Osteocyte (in vitro differentiated cells): ENCODE measurements at regions not wholly inside any gene's neighbourhood (a gene's known extent, or its start where the extent isn't known, plus 50 kb on each side); places are given as distances from the start of the nearest gene placed in this dataset.
"Not testable (repeated sequence)": the region's sequence is repeated elsewhere in the genome, so short reads cannot be mapped to it uniquely, and the experiment has no call there.

ENCODE experiments used
- DNase-seq: peaks from one replicate; pipeline ENCODE4 v3.0.0; 2021; ENCODE audit warnings: mixed read lengths; ENCODE audit not compliant: unreplicated experiment; ENCODE audit errors: extremely low spot score
- H3K27ac Mint-ChIP-seq: one replicate; pipeline ENCODE4 v1.8.0; 2021; ENCODE audit warnings: mild to moderate bottlenecking, mixed read lengths; ENCODE audit not compliant: unreplicated experiment
- H3K27me3 Mint-ChIP-seq: one replicate; pipeline ENCODE4 v1.8.0; 2021; ENCODE audit warnings: mixed read lengths; ENCODE audit not compliant: unreplicated experiment
- H3K36me3 Mint-ChIP-seq: one replicate; pipeline ENCODE4 v1.8.0; 2021; ENCODE audit warnings: mixed read lengths; ENCODE audit not compliant: unreplicated experiment
- H3K4me1 Mint-ChIP-seq: one replicate; pipeline ENCODE4 v1.8.0; 2021; ENCODE audit warnings: mixed read lengths; ENCODE audit not compliant: unreplicated experiment
- H3K4me3 Mint-ChIP-seq: one replicate; pipeline ENCODE4 v1.8.0; 2021; ENCODE audit warnings: mild to moderate bottlenecking, moderate library complexity, mixed read lengths; ENCODE audit not compliant: unreplicated experiment
- H3K9me3 Mint-ChIP-seq: one replicate; pipeline ENCODE4 v1.8.0; 2021; ENCODE audit warnings: mixed read lengths; ENCODE audit not compliant: unreplicated experiment
- CTCF ChIP-seq: fragments of 200-600 bp; sonication (generic); IDR thresholded peaks from 2 replicates; pipeline ENCODE4 v1.5.0; 2021; ENCODE audit warnings: antibody characterized with exemption, mild to moderate bottlenecking, moderate library complexity

- Mint-ChIP-seq H3K4me1 (peaks cover 6% of the 10 kb centered on the region), H3K27ac (no peak overlapping the region), H3K36me3 (no peaks in the 10 kb centered on the region), H3K4me3 (no peak overlapping the region), H3K9me3 (no peaks in the 10 kb centered on the region), H3K27me3 (peaks cover 4% of the 10 kb centered on the region)
- TF ChIP-seq CTCF, result no peak
- no peak for DNase-seq
Measured at GRCh38 chr10:118827053-118827452, 72.3 kb upstream of the CACUL1 start.

- TF ChIP-seq CTCF, result peak; percentile 25
- no peak overlapping the region for H3K27ac Mint-ChIP-seq
- peaks cover 4% of the 10 kb centered on the region for H3K27me3 Mint-ChIP-seq
- no peaks in the 10 kb centered on the region for H3K36me3 Mint-ChIP-seq
- DNase-seq, result no peak
- H3K4me3 Mint-ChIP-seq, result no peak overlapping the region
- H3K4me1 Mint-ChIP-seq, result peaks cover 7% of the 10 kb centered on the region
- no peaks in the 10 kb centered on the region for H3K9me3 Mint-ChIP-seq
Measured at GRCh38 chr10:118827466-118828155, 72.8 kb upstream of the CACUL1 start.

- peaks cover 2% of the 10 kb centered on the region for H3K4me1 Mint-ChIP-seq
- H3K27me3 Mint-ChIP-seq, result peaks cover 4% of the 10 kb centered on the region
- no peaks in the 10 kb centered on the region for H3K9me3 Mint-ChIP-seq
- H3K27ac Mint-ChIP-seq, result no peak overlapping the region
- no peak for TF ChIP-seq CTCF
- no peak overlapping the region for H3K4me3 Mint-ChIP-seq
- H3K36me3 Mint-ChIP-seq, result no peaks in the 10 kb centered on the region
- no peak for DNase-seq
Measured at GRCh38 chr10:118832241-118832651, 77.5 kb upstream of the CACUL1 start.

DNA sequence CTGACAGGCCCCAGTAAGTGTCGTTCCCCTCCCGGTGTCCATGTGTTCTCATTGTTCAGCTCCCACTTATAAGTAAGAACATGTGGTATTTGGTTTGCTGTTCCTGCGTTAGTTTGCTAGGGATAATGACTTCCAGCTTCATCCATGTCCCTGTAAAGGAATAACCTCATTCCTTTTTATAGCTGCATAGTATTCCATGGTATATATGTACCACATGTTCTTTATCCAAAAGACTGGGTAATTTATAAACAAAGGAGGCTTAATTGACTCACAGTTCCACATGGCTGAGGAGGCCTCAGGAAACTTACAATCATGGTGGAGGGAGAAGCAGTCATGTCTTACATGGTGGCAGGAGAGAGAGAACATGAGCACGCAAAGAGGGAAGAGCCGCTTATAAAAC lies 79.6 kb upstream of the CACUL1 start:
- H3K27ac Mint-ChIP-seq, H3K9me3 Mint-ChIP-seq, H3K4me1 Mint-ChIP-seq, H3K36me3 Mint-ChIP-seq, H3K4me3 Mint-ChIP-seq, DNase-seq, H3K27me3 Mint-ChIP-seq: not testable (repeated sequence)

- H3K4me3 Mint-ChIP-seq, result no peak overlapping the region
- no peaks in the 10 kb centered on the region for H3K9me3 Mint-ChIP-seq
- H3K27ac Mint-ChIP-seq, result no peak overlapping the region
- peaks cover 4% of the 10 kb centered on the region for H3K27me3 Mint-ChIP-seq
- no peak for DNase-seq
- no peaks in the 10 kb centered on the region for H3K36me3 Mint-ChIP-seq
- peaks cover 2% of the 10 kb centered on the region for H3K4me1 Mint-ChIP-seq
- TF ChIP-seq CTCF, result no peak
Measured at GRCh38 chr10:118835682-118836326, 81.0 kb upstream of the CACUL1 start.
